ENCODE measurements at regions not wholly inside any gene's neighbourhood (a gene's known extent, or its start where the extent isn't known, plus 50 kb on each side); places are given as distances from the start of the nearest gene placed in this dataset.

GRCh38 chr2:194562329-194562728, 1094.7 kb upstream of the SLC39A10 start:
- Histone ChIP-seq H3K79me2 (ENCODE audit: low read length) (no peaks in the 10 kb centered on the region), H3F3A (ENCODE audit: insufficient read depth, low read length) (no peaks in the 10 kb centered on the region), H3K4me3 (ENCODE audit: low read length) (no peak overlapping the region), H3K4me2 (ENCODE audit: low read depth, low read length) (no peak overlapping the region), H2AFZ (ENCODE audit: low read length) (no peak overlapping the region), H3K4me1 (ENCODE audit: low read length) (peaks cover 20% of the 10 kb centered on the region), H3K36me3 (replicated peaks; ENCODE audit: insufficient read depth, low read length) (no peaks in the 10 kb centered on the region), H3K9me3 (replicated peaks; ENCODE audit: insufficient read depth, low read length) (no peaks in the 10 kb centered on the region), H3K27me3 (replicated peaks; ENCODE audit: insufficient read depth, low read length) (no peaks in the 10 kb centered on the region), H3K9me2 (replicated peaks; ENCODE audit: insufficient read depth, low read length) (no peaks in the 10 kb centered on the region), H3K9ac (ENCODE audit: low read length) (no peak overlapping the region), H3K27ac (ENCODE audit: low read length) (no peak overlapping the region), H4K20me1 (ENCODE audit: insufficient read depth, low read length) (no peaks in the 10 kb centered on the region)
- DNase-seq, result no peak
- TF ChIP-seq, protein P1, sequence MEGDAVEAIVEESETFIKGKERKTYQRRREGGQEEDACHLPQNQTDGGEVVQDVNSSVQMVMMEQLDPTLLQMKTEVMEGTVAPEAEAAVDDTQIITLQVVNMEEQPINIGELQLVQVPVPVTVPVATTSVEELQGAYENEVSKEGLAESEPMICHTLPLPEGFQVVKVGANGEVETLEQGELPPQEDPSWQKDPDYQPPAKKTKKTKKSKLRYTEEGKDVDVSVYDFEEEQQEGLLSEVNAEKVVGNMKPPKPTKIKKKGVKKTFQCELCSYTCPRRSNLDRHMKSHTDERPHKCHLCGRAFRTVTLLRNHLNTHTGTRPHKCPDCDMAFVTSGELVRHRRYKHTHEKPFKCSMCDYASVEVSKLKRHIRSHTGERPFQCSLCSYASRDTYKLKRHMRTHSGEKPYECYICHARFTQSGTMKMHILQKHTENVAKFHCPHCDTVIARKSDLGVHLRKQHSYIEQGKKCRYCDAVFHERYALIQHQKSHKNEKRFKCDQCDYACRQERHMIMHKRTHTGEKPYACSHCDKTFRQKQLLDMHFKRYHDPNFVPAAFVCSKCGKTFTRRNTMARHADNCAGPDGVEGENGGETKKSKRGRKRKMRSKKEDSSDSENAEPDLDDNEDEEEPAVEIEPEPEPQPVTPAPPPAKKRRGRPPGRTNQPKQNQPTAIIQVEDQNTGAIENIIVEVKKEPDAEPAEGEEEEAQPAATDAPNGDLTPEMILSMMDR (IDR thresholded peaks at IDR 0.05; ENCODE audit: low read length), result no peak
- no peak for TF ChIP-seq EZH2 (optimal IDR thresholded peaks at IDR 0.05; ENCODE audit: low read depth, low read length)
- no peak for TF ChIP-seq EZH2phosphoT487 (IDR thresholded peaks at IDR 0.05; ENCODE audit: low read length)

- peaks cover 12% of the 10 kb centered on the region for H3K4me1 ChIP-seq (ENCODE audit: low read length)
- H3K9me2 ChIP-seq (replicated peaks; ENCODE audit: insufficient read depth, low read length), result no peaks in the 10 kb centered on the region
- H3K79me2 ChIP-seq (ENCODE audit: low read length), result no peaks in the 10 kb centered on the region
- no peaks in the 10 kb centered on the region for H4K20me1 ChIP-seq (ENCODE audit: insufficient read depth, low read length)
- H2AFZ ChIP-seq (ENCODE audit: low read length), result no peak overlapping the region
- no peak overlapping the region for H3K9ac ChIP-seq (ENCODE audit: low read length)
- H3F3A ChIP-seq (ENCODE audit: insufficient read depth, low read length), result no peaks in the 10 kb centered on the region
- H3K9me3 ChIP-seq (replicated peaks; ENCODE audit: insufficient read depth, low read length), result no peaks in the 10 kb centered on the region
- no peak overlapping the region for H3K4me2 ChIP-seq (ENCODE audit: low read depth, low read length)
- H3K27ac ChIP-seq (ENCODE audit: low read length), result no peak overlapping the region
- no peak overlapping the region for H3K4me3 ChIP-seq (ENCODE audit: low read length)
- TF ChIP-seq, protein P1 (IDR thresholded peaks at IDR 0.05; ENCODE audit: low read length), result peak; percentile 39
- TF ChIP-seq EZH2phosphoT487 (IDR thresholded peaks at IDR 0.05; ENCODE audit: low read length), result no peak
- no peaks in the 10 kb centered on the region for H3K36me3 ChIP-seq (replicated peaks; ENCODE audit: insufficient read depth, low read length)
- H3K27me3 ChIP-seq (replicated peaks; ENCODE audit: insufficient read depth, low read length), result no peaks in the 10 kb centered on the region
- DNase-seq, result no peak
Measured at GRCh38 chr2:194559964-194560363, 1097.1 kb upstream of the SLC39A10 start.

- no peak for TF ChIP-seq EZH2phosphoT487 (IDR thresholded peaks at IDR 0.05; ENCODE audit: low read length)
- TF ChIP-seq, protein P1 (IDR thresholded peaks at IDR 0.05; ENCODE audit: low read length), result no peak
- TF ChIP-seq EZH2 (optimal IDR thresholded peaks at IDR 0.05; ENCODE audit: low read depth, low read length), result no peak
- Histone ChIP-seq H2AFZ (ENCODE audit: low read length) (no peak overlapping the region), H3K27me3 (replicated peaks; ENCODE audit: insufficient read depth, low read length) (no peaks in the 10 kb centered on the region), H3K4me2 (ENCODE audit: low read depth, low read length) (no peak overlapping the region), H4K20me1 (ENCODE audit: insufficient read depth, low read length) (no peaks in the 10 kb centered on the region), H3K36me3 (replicated peaks; ENCODE audit: insufficient read depth, low read length) (no peaks in the 10 kb centered on the region), H3K9me2 (replicated peaks; ENCODE audit: insufficient read depth, low read length) (no peaks in the 10 kb centered on the region), H3K9ac (ENCODE audit: low read length) (no peak overlapping the region), H3K4me3 (ENCODE audit: low read length) (no peak overlapping the region), H3K4me1 (ENCODE audit: low read length) (peaks cover 8% of the 10 kb centered on the region), H3K27ac (ENCODE audit: low read length) (no peak overlapping the region), H3K9me3 (replicated peaks; ENCODE audit: insufficient read depth, low read length) (no peaks in the 10 kb centered on the region), H3F3A (ENCODE audit: insufficient read depth, low read length) (no peaks in the 10 kb centered on the region), H3K79me2 (ENCODE audit: low read length) (no peaks in the 10 kb centered on the region)
- DNase-seq, result no peak
Measured at GRCh38 chr2:194559523-194559922, 1097.5 kb upstream of the SLC39A10 start.
